ENCODE measurements at regions not wholly inside any gene's neighbourhood (a gene's known extent, or its start where the extent isn't known, plus 50 kb on each side); places are given as distances from the start of the nearest gene placed in this dataset.

- TF ChIP-seq SUZ12 (IDR thresholded peaks at IDR 0.05; ENCODE audit: extremely low read depth, insufficient read depth, insufficient read length) (no peak), YY1 (IDR thresholded peaks at IDR 0.05; ENCODE audit: insufficient read depth, insufficient read length) (no peak)
Observed at GRCh38 chr11:45060707-45061106, 85.7 kb upstream of the PRDM11 start.
